DMS53 (cell line): ENCODE measurements at regions not wholly inside any gene's neighbourhood (a gene's known extent, or its start where the extent isn't known, plus 50 kb on each side); places are given as distances from the start of the nearest gene placed in this dataset.
"Not testable (repeated sequence)": the region's sequence is repeated elsewhere in the genome, so short reads cannot be mapped to it uniquely, and the experiment has no call there.

Experiments
- DNase-seq: peaks from one replicate; lab custom pipeline; 2025; lab: John Stamatoyannopoulos, UW

GRCh38 chr4:125750399-125750798, 435.6 kb downstream of the FAT4 start:
- no peak for DNase-seq

- DNase-seq = peak; percentile 19
Measured at GRCh38 chr4:125750828-125751466, 436.2 kb downstream of the FAT4 start.

- DNase-seq = no peak
Measured at GRCh38 chr4:125758438-125758837, 443.7 kb downstream of the FAT4 start.

GRCh38 chr4:125760201-125760819, 445.6 kb downstream of the FAT4 start:
- DNase-seq = no peak

GRCh38 chr4:125760956-125761355, 446.2 kb downstream of the FAT4 start:
- DNase-seq = no peak

- DNase-seq = peak; percentile 3
Measured at GRCh38 chr4:125762537-125762936, 447.8 kb downstream of the FAT4 start.

- DNase-seq = no peak
Measured at GRCh38 chr4:125765941-125766340, 451.2 kb downstream of the FAT4 start.

- DNase-seq = no peak
Measured at GRCh38 chr4:125770814-125771398, 456.2 kb downstream of the FAT4 start.

- DNase-seq = no peak
Measured at GRCh38 chr4:125772680-125773079, 457.9 kb downstream of the FAT4 start.

- no peak for DNase-seq
Measured at GRCh38 chr4:125773502-125773901, 458.7 kb downstream of the FAT4 start.

GRCh38 chr4:125773931-125774330, 459.2 kb downstream of the FAT4 start:
- no peak for DNase-seq

- no peak for DNase-seq
Measured at GRCh38 chr4:125776146-125776545, 461.4 kb downstream of the FAT4 start.

- DNase-seq = no peak
Measured at GRCh38 chr4:125780164-125780563, 465.4 kb downstream of the FAT4 start.

GRCh38 chr4:125780747-125781146, 466.0 kb downstream of the FAT4 start:
- no peak for DNase-seq

GRCh38 chr4:125781651-125782050, 466.9 kb downstream of the FAT4 start:
- DNase-seq = no peak

- DNase-seq = no peak
Measured at GRCh38 chr4:125784741-125785140, 470.0 kb downstream of the FAT4 start.

GRCh38 chr4:125787707-125788106, 473.0 kb downstream of the FAT4 start:
- no peak for DNase-seq

GRCh38 chr4:125789023-125789422, 474.3 kb downstream of the FAT4 start:
- DNase-seq = no peak

GRCh38 chr4:125791896-125792295, 477.1 kb downstream of the FAT4 start:
- no peak for DNase-seq

GRCh38 chr4:125794989-125795388, 480.2 kb downstream of the FAT4 start:
- DNase-seq = no peak

GRCh38 chr4:125796138-125796537, 481.4 kb downstream of the FAT4 start:
- DNase-seq = peak; percentile 55

- not testable (repeated sequence) for DNase-seq
Measured at GRCh38 chr4:125797621-125798020, 482.9 kb downstream of the FAT4 start.

- DNase-seq = no peak
Measured at GRCh38 chr4:125801373-125801772, 486.6 kb downstream of the FAT4 start.

GRCh38 chr4:125801924-125802323, 487.2 kb downstream of the FAT4 start:
- no peak for DNase-seq
